DOHH2 (cell line): ENCODE measurements at regions not wholly inside any gene's neighbourhood (a gene's known extent, or its start where the extent isn't known, plus 50 kb on each side); places are given as distances from the start of the nearest gene placed in this dataset.

Experiments
- H3F3A ChIP-seq: fragments of 200-600 bp; sonication (generic), shearing (Covaris generic); 2 replicates; pipeline ENCODE4 v1.6.0; 2016; ENCODE audit warnings: antibody characterized with exemption, mild to moderate bottlenecking; ENCODE audit not compliant: control insufficient read depth, insufficient read depth
- H3K27ac ChIP-seq: fragments of 200-600 bp; sonication (generic); 2 replicates; pipeline ENCODE4 v1.5.1; 2014; ENCODE audit warnings: low read depth, mild to moderate bottlenecking, low read length, moderate library complexity
- H3K27me3 ChIP-seq: fragments of 200-600 bp; sonication (generic); 2 replicates; pipeline ENCODE4 v1.6.1; 2014; ENCODE audit warnings: mild to moderate bottlenecking, low read length, mixed read lengths; ENCODE audit not compliant: control insufficient read depth
- H3K36me3 ChIP-seq: fragments of 200-600 bp; sonication (generic); 2 replicates; pipeline ENCODE4 v1.6.1; 2014; ENCODE audit warnings: mild to moderate bottlenecking, low read length, moderate library complexity, mixed read lengths; ENCODE audit not compliant: control insufficient read depth
- H3K4me1 ChIP-seq: fragments of 200-600 bp; sonication (generic); 2 replicates; pipeline ENCODE4 v1.6.1; 2014; ENCODE audit warnings: mild to moderate bottlenecking, low read length, mixed read lengths; ENCODE audit not compliant: control insufficient read depth
- H3K4me2 ChIP-seq: fragments of 200-600 bp; sonication (generic); 2 replicates; pipeline ENCODE4 v1.6.0; 2014; ENCODE audit warnings: mild to moderate bottlenecking, low read length, moderate library complexity
- H3K4me3 ChIP-seq: fragments of 200-600 bp; sonication (generic); 2 replicates; pipeline ENCODE4 v1.5.1; 2014; ENCODE audit warnings: mild to moderate bottlenecking, low read length, mixed read lengths
- H3K79me2 ChIP-seq: fragments of 200-600 bp; sonication (generic); 2 replicates; pipeline ENCODE4 v1.6.1; 2014; ENCODE audit warnings: mild to moderate bottlenecking, low read length, mixed read lengths; ENCODE audit not compliant: control insufficient read depth
- H3K9me2 ChIP-seq: fragments of 200-600 bp; sonication (generic); replicated peaks from 2 replicates; pipeline ENCODE4 v1.6.1; 2014; ENCODE audit warnings: mild to moderate bottlenecking, low read length, mixed read lengths; ENCODE audit not compliant: control insufficient read depth
- H3K9me3 ChIP-seq: fragments of 200-600 bp; sonication (generic); 2 replicates; pipeline ENCODE4 v1.6.1; 2014; ENCODE audit warnings: antibody characterized with exemption, low read length, mixed read lengths; ENCODE audit not compliant: control insufficient read depth, insufficient read depth
- H4K20me1 ChIP-seq: fragments of 200-600 bp; sonication (generic); 2 replicates; pipeline ENCODE4 v1.6.0; 2014; ENCODE audit warnings: low read depth, mild to moderate bottlenecking, antibody characterized with exemption, low read length, moderate library complexity; ENCODE audit not compliant: control insufficient read depth, insufficient read depth
- CTCF ChIP-seq: fragments of 200-600 bp; sonication (generic); IDR thresholded peaks from one replicate; pipeline ENCODE4 v1.5.1; 2014; ENCODE audit warnings: antibody characterized with exemption, mild to moderate bottlenecking, low read depth, low read length; ENCODE audit not compliant: poor library complexity, severe bottlenecking
- EZH2phosphoT487 ChIP-seq: fragments of 200-600 bp; sonication (generic); IDR thresholded peaks from 2 replicates; pipeline ENCODE4 v1.6.1; 2017; ENCODE audit warnings: borderline replicate concordance, mild to moderate bottlenecking, antibody characterized with exemption, low read length, moderate library complexity, mixed read lengths

GRCh38 chr3:116930786-116931185 lies 221.2 kb downstream of the TUSC7 start:
- no peaks in the 10 kb centered on the region for H3K4me1 ChIP-seq
- no peak overlapping the region for H3K4me3 ChIP-seq
- no peaks in the 10 kb centered on the region for H3K36me3 ChIP-seq
- H3K27ac ChIP-seq, result no peak overlapping the region
- no peaks in the 10 kb centered on the region for H3K9me3 ChIP-seq
- no peak overlapping the region for H3K4me2 ChIP-seq
- H3K79me2 ChIP-seq, result no peaks in the 10 kb centered on the region
- H4K20me1 ChIP-seq, result no peaks in the 10 kb centered on the region
- no peaks in the 10 kb centered on the region for H3F3A ChIP-seq
- H3K9me2 ChIP-seq, result no peaks in the 10 kb centered on the region
- H3K27me3 ChIP-seq, result no peaks in the 10 kb centered on the region
- TF ChIP-seq CTCF (no peak), EZH2phosphoT487 (no peak)

- Histone ChIP-seq H3K4me3 (no peak overlapping the region), H3K27ac (no peak overlapping the region), H3K9me2 (no peaks in the 10 kb centered on the region), H3K27me3 (no peaks in the 10 kb centered on the region), H3K36me3 (no peaks in the 10 kb centered on the region), H3K79me2 (no peaks in the 10 kb centered on the region), H3F3A (no peaks in the 10 kb centered on the region), H3K4me2 (no peak overlapping the region), H3K4me1 (no peaks in the 10 kb centered on the region), H3K9me3 (no peaks in the 10 kb centered on the region), H4K20me1 (no peaks in the 10 kb centered on the region)
- no peak for TF ChIP-seq CTCF
Observed at GRCh38 chr3:116939091-116939490, 229.5 kb downstream of the TUSC7 start.

GRCh38 chr3:116939550-116939949 lies 230.0 kb downstream of the TUSC7 start:
- H3K4me1 ChIP-seq, result no peaks in the 10 kb centered on the region
- no peaks in the 10 kb centered on the region for H3K36me3 ChIP-seq
- no peak overlapping the region for H3K4me2 ChIP-seq
- no peaks in the 10 kb centered on the region for H3K9me2 ChIP-seq
- no peaks in the 10 kb centered on the region for H3K79me2 ChIP-seq
- no peaks in the 10 kb centered on the region for H4K20me1 ChIP-seq
- no peaks in the 10 kb centered on the region for H3F3A ChIP-seq
- H3K4me3 ChIP-seq, result no peak overlapping the region
- H3K9me3 ChIP-seq, result no peaks in the 10 kb centered on the region
- no peak overlapping the region for H3K27ac ChIP-seq
- no peak for TF ChIP-seq EZH2phosphoT487
- no peak for TF ChIP-seq CTCF
- no peaks in the 10 kb centered on the region for H3K27me3 ChIP-seq

- H3K27me3 ChIP-seq, result no peaks in the 10 kb centered on the region
- no peak for TF ChIP-seq CTCF
- no peak for TF ChIP-seq EZH2phosphoT487
- no peaks in the 10 kb centered on the region for H3F3A ChIP-seq
- H3K9me3 ChIP-seq, result no peaks in the 10 kb centered on the region
- no peak overlapping the region for H3K4me3 ChIP-seq
- H3K9me2 ChIP-seq, result no peaks in the 10 kb centered on the region
- no peak overlapping the region for H3K27ac ChIP-seq
- no peak overlapping the region for H3K4me2 ChIP-seq
- no peaks in the 10 kb centered on the region for H3K79me2 ChIP-seq
- no peaks in the 10 kb centered on the region for H3K4me1 ChIP-seq
- no peaks in the 10 kb centered on the region for H4K20me1 ChIP-seq
- H3K36me3 ChIP-seq, result no peaks in the 10 kb centered on the region
Observed at GRCh38 chr3:116940719-116941118, 231.1 kb downstream of the TUSC7 start.
